Neural progenitor cell (in vitro differentiated cells): ENCODE measurements at regions not wholly inside any gene's neighbourhood (a gene's known extent, or its start where the extent isn't known, plus 50 kb on each side); places are given as distances from the start of the nearest gene placed in this dataset.
A peak's percentile ranks its signal among the peaks of the same experiment; 100 is the strongest.

Experiments
- DNase-seq: peaks from one replicate; pipeline ENCODE4 v3.0.0-alpha.2; 2016; ENCODE audit warnings: low spot score
- H2AFZ ChIP-seq: fragments of 200-600 bp; sonication (generic); replicated peaks from 2 replicates; pipeline ENCODE4 v1.6.1; 2016; ENCODE audit warnings: antibody characterized with exemption
- H3F3A ChIP-seq: fragments of 200-600 bp; sonication (generic); 2 replicates; pipeline ENCODE4 v1.6.1; 2016; ENCODE audit warnings: antibody characterized with exemption, low read depth
- H3K27ac ChIP-seq: fragments of 200-600 bp; sonication (generic); 2 replicates; pipeline ENCODE4 v1.5.1; 2016; ENCODE audit warnings: mild to moderate bottlenecking
- H3K27me3 ChIP-seq: fragments of 200-600 bp; sonication (generic); 2 replicates; pipeline ENCODE4 v1.6.1; 2016; ENCODE audit warnings: mild to moderate bottlenecking, moderate library complexity
- H3K36me3 ChIP-seq: fragments of 200-600 bp; sonication (generic); 2 replicates; pipeline ENCODE4 v1.5.1; 2016
- H3K4me1 ChIP-seq: fragments of 200-600 bp; sonication (generic); 2 replicates; pipeline ENCODE4 v1.6.1; 2016; ENCODE audit warnings: mixed run types
- H3K4me2 ChIP-seq: fragments of 200-600 bp; sonication (generic); 2 replicates; pipeline ENCODE4 v1.6.1; 2016
- H3K4me3 ChIP-seq: fragments of 200-600 bp; sonication (generic); 2 replicates; pipeline ENCODE4 v1.5.1; 2016
- H3K79me2 ChIP-seq: fragments of 200-600 bp; sonication (generic); 2 replicates; pipeline ENCODE4 v1.6.1; 2016; ENCODE audit warnings: low read depth
- H3K9ac ChIP-seq: fragments of 200-600 bp; sonication (generic); 2 replicates; pipeline ENCODE4 v1.6.1; 2016
- H3K9me3 ChIP-seq: fragments of 200-600 bp; sonication (generic); 2 replicates; pipeline ENCODE4 v1.5.1; 2016; ENCODE audit warnings: low read depth
- H4K20me1 ChIP-seq: fragments of 200-600 bp; sonication (generic); 2 replicates; pipeline ENCODE4 v1.6.1; 2016; ENCODE audit warnings: low read depth
- H3K27ac Mint-ChIP-seq: 3 replicates; pipeline ENCODE4 v1.8.0; 2021; ENCODE audit warnings: mixed read lengths
- H3K27me3 Mint-ChIP-seq: 2 replicates; pipeline ENCODE4 v1.8.0; 2022; ENCODE audit warnings: low read depth, mild to moderate bottlenecking, inconsistent platforms, moderate library complexity, mixed read lengths; ENCODE audit not compliant: insufficient read depth
- H3K36me3 Mint-ChIP-seq: 3 replicates; pipeline ENCODE4 v1.8.0; 2021; ENCODE audit warnings: mixed read lengths
- H3K4me1 Mint-ChIP-seq: 3 replicates; pipeline ENCODE4 v1.8.0; 2021; ENCODE audit warnings: mixed read lengths
- H3K4me3 Mint-ChIP-seq: 3 replicates; pipeline ENCODE4 v1.8.0; 2021; ENCODE audit warnings: mild to moderate bottlenecking, moderate library complexity, mixed read lengths
- H3K9me3 Mint-ChIP-seq: 3 replicates; pipeline ENCODE4 v1.8.0; 2020; ENCODE audit warnings: mixed read lengths
- CTCF ChIP-seq: fragments of 200-600 bp; sonication (generic); IDR thresholded peaks from 2 replicates; pipeline ENCODE4 v1.5.1; 2017; ENCODE audit warnings: antibody characterized with exemption, mild to moderate bottlenecking
- EZH2 ChIP-seq: fragments of 200-600 bp; sonication (generic); IDR thresholded peaks from 2 replicates; pipeline ENCODE4 v1.6.1; 2017; ENCODE audit warnings: antibody characterized with exemption, mild to moderate bottlenecking, moderate library complexity
- EZH2phosphoT487 ChIP-seq: fragments of 200-600 bp; sonication (generic); IDR thresholded peaks from 2 replicates; pipeline ENCODE4 v1.6.1; 2017; ENCODE audit warnings: antibody characterized with exemption

GRCh38 chr15:23514484-23514883 is 51.0 kb upstream of the MKRN3 start:
- Mint-ChIP-seq H3K4me1 (peaks cover 2% of the 10 kb centered on the region), H3K36me3 (no peaks in the 10 kb centered on the region), H3K27ac (no peak overlapping the region), H3K9me3 (peaks cover 18% of the 10 kb centered on the region), H3K4me3 (no peak overlapping the region), H3K27me3 (peaks cover 2% of the 10 kb centered on the region)
- Histone ChIP-seq H3K9ac (no peak overlapping the region), H3K27ac (no peak overlapping the region), H3K9me3 (peaks cover 3% of the 10 kb centered on the region), H3K79me2 (no peaks in the 10 kb centered on the region), H3K4me2 (no peak overlapping the region), H3F3A (no peaks in the 10 kb centered on the region), H3K4me3 (no peak overlapping the region), H4K20me1 (no peaks in the 10 kb centered on the region), H2AFZ (no peak overlapping the region), H3K27me3 (no peaks in the 10 kb centered on the region), H3K36me3 (no peaks in the 10 kb centered on the region), H3K4me1 (no peaks in the 10 kb centered on the region)
- no peak for DNase-seq
- TF ChIP-seq EZH2 (no peak), EZH2phosphoT487 (no peak), CTCF (no peak)

- Histone ChIP-seq H3K9ac (no peak overlapping the region), H3F3A (peaks cover 4% of the 10 kb centered on the region), H3K36me3 (no peaks in the 10 kb centered on the region), H3K9me3 (peaks cover 15% of the 10 kb centered on the region), H3K27ac (no peak overlapping the region), H3K79me2 (no peaks in the 10 kb centered on the region), H3K4me3 (no peak overlapping the region), H2AFZ (no peak overlapping the region), H3K4me1 (no peaks in the 10 kb centered on the region), H3K4me2 (no peak overlapping the region), H3K27me3 (no peaks in the 10 kb centered on the region), H4K20me1 (no peaks in the 10 kb centered on the region)
- no peak overlapping the region for H3K4me3 Mint-ChIP-seq
- H3K27ac Mint-ChIP-seq, result no peak overlapping the region
- H3K27me3 Mint-ChIP-seq, result peaks cover 2% of the 10 kb centered on the region
- TF ChIP-seq CTCF (no peak), EZH2phosphoT487 (no peak), EZH2 (no peak)
- peaks cover 24% of the 10 kb centered on the region for H3K9me3 Mint-ChIP-seq
- no peaks in the 10 kb centered on the region for H3K36me3 Mint-ChIP-seq
- H3K4me1 Mint-ChIP-seq, result peaks cover 4% of the 10 kb centered on the region
- no peak for DNase-seq
Observed at GRCh38 chr15:23506762-23507161, 58.7 kb upstream of the MKRN3 start.

- Histone ChIP-seq H3F3A (peaks cover 4% of the 10 kb centered on the region), H3K4me1 (no peaks in the 10 kb centered on the region), H3K79me2 (no peaks in the 10 kb centered on the region), H4K20me1 (no peaks in the 10 kb centered on the region), H3K36me3 (no peaks in the 10 kb centered on the region), H3K27ac (no peak overlapping the region), H3K27me3 (no peaks in the 10 kb centered on the region), H3K9me3 (peaks cover 10% of the 10 kb centered on the region), H3K4me3 (no peak overlapping the region), H3K9ac (no peak overlapping the region), H3K4me2 (peak overlapping the region; percentile 45), H2AFZ (no peak overlapping the region)
- Mint-ChIP-seq H3K27me3 (no peaks in the 10 kb centered on the region), H3K9me3 (peaks cover 13% of the 10 kb centered on the region), H3K36me3 (no peaks in the 10 kb centered on the region), H3K4me3 (no peak overlapping the region), H3K4me1 (peaks cover 4% of the 10 kb centered on the region), H3K27ac (no peak overlapping the region)
- DNase-seq, result no peak
- TF ChIP-seq EZH2 (no peak), EZH2phosphoT487 (no peak)
Observed at GRCh38 chr15:23503980-23504379, 56.9 kb upstream of the GOLGA6L2 start.

GRCh38 chr15:23503576-23503975 is 56.5 kb upstream of the GOLGA6L2 start:
- H3K9ac ChIP-seq, result no peak overlapping the region
- Mint-ChIP-seq H3K4me1 (peaks cover 4% of the 10 kb centered on the region), H3K36me3 (no peaks in the 10 kb centered on the region), H3K9me3 (peaks cover 13% of the 10 kb centered on the region), H3K27me3 (no peaks in the 10 kb centered on the region), H3K4me3 (no peak overlapping the region), H3K27ac (no peak overlapping the region)
- peak overlapping the region; percentile 45 for H3K4me2 ChIP-seq
- no peaks in the 10 kb centered on the region for H3K36me3 ChIP-seq
- no peak for TF ChIP-seq EZH2
- TF ChIP-seq EZH2phosphoT487, result no peak
- no peak for TF ChIP-seq CTCF
- H3K4me1 ChIP-seq, result no peaks in the 10 kb centered on the region
- H3K27me3 ChIP-seq, result no peaks in the 10 kb centered on the region
- H2AFZ ChIP-seq, result no peak overlapping the region
- DNase-seq, result no peak
- H3K27ac ChIP-seq, result no peak overlapping the region
- H3F3A ChIP-seq, result peaks cover 4% of the 10 kb centered on the region
- no peaks in the 10 kb centered on the region for H3K79me2 ChIP-seq
- H3K4me3 ChIP-seq, result no peak overlapping the region
- H3K9me3 ChIP-seq, result peaks cover 9% of the 10 kb centered on the region
- H4K20me1 ChIP-seq, result no peaks in the 10 kb centered on the region
